NCI-H345 (cell line): ENCODE measurements at regions not wholly inside any gene's neighbourhood (a gene's known extent, or its start where the extent isn't known, plus 50 kb on each side); places are given as distances from the start of the nearest gene placed in this dataset.

Experiments used
- DNase-seq: peaks from one replicate; lab custom pipeline; 2025; lab: John Stamatoyannopoulos, UW

GRCh38 chr21:18460979-18461378 is 57.4 kb upstream of the TMPRSS15 start:
- no peak for DNase-seq

DNA sequence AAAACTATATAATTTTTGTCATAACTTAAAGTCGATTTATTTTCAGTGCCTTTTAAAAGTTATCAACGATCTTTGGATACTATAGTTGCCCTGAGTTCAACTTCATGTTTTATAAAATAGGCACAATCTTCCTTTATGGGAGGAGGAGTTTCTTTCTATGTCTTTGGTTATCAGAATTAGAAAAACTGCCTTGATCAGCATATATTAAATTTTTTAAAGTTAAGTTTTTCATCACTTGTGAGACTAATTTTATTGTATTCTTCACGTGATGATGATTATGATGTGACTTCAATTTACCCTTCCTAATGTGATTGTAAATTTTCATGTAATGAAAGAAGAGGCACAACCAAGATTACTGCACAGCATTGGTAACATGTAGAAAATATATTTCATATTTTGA is 58.2 kb upstream of the TMPRSS15 start:
- no peak for DNase-seq

GRCh38 chr21:18467715-18468114 is 64.1 kb upstream of the TMPRSS15 start:
- no peak for DNase-seq

GRCh38 chr21:18468790-18469189 is 65.2 kb upstream of the TMPRSS15 start:
- DNase-seq, result no peak

DNA sequence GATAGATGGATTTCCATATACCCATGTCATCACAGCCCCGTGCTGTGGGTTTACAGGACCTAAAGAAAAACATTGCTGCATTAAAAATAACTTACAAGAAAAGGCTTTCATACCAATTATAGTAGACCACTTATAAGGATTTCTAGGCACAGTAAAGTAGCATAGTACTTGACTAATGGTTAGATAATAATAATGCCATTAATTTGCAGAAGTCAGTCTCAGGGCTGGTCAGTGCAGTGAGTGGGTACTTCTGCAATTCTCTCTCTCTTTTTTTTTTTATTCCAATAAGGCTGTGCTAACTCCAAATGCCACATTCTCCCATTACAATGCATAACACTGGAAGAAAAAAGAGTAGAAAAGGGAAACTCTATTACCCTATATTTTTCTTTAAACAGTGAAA is 73.1 kb upstream of the TMPRSS15 start:
- DNase-seq, result no peak

- no peak for DNase-seq
Observed at GRCh38 chr21:18477043-18477442, 73.5 kb upstream of the TMPRSS15 start.

- DNase-seq, result no peak
Observed at GRCh38 chr21:18478513-18478912, 74.9 kb upstream of the TMPRSS15 start.

DNA sequence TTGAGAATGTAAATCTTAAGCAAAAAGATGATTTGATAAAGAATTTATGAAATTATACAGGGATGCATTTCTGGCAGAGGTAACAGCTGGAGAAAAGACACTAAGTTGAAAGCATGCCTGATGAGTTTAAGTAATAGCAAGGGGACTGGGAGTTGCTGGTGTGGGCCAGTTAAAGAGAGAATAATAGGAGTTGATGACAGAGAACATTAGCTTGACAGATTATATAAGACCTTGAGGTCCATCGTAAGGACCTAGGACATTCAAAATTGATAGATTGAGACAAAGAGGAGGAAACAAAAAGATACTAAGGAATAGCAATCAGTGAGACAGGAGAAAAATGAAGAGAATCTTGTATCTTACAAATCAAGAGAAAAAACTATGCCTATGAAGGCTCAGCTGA is 84.7 kb upstream of the TMPRSS15 start:
- DNase-seq, result no peak

- no peak for DNase-seq
Observed at GRCh38 chr21:18493422-18493821, 89.8 kb upstream of the TMPRSS15 start.

GRCh38 chr21:18495523-18495922 is 91.9 kb upstream of the TMPRSS15 start:
- no peak for DNase-seq

DNA sequence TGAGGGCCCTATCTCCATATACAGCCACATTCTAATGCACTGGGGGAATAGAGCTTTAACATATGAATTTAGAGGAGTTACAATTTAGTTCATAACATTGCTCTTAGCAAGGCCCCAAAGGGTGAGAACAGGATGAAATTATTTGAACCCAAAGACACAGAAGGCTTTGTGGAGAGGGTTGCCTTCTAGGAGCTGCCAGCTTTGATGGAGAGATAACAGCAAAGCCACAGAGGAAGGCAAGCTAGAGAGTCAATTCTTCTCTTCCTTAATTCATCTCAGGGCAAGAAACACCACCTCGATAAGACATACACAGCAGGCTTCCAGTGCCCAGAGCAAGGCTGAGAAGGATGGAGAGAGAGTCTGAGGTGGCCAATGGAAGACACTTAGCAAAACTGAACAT is 94.8 kb upstream of the TMPRSS15 start:
- no peak for DNase-seq

DNA sequence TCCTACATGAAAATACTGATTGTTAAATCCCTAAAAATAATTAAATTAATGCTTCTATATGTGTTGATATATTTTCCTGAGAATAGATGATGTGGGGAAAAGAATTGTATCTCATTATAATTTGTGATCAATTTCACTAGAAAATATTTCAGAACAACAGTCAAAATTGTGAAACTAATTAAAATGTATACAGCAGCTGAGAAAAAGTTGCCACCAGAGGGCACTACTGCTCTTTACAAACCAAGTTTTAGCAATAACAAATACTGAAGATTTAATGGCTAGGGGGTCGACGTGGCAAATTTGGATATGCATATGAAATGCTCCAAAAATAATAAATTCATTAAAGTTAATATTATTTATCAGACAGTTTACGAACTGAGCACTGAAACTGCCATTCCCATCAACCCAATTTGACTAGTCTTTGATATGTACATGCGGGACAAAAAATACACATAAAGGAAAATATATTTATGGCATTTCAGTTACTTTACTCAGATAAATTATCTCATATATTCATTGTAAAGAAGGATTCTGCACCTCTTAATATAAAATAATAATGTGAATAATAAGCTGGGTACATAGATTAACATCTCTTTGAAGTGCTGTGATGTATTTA is 96.3 kb upstream of the TMPRSS15 start:
- DNase-seq, result peak; percentile 66

GRCh38 chr21:18518054-18518481 is 114.5 kb upstream of the TMPRSS15 start:
- DNase-seq, result no peak

DNA sequence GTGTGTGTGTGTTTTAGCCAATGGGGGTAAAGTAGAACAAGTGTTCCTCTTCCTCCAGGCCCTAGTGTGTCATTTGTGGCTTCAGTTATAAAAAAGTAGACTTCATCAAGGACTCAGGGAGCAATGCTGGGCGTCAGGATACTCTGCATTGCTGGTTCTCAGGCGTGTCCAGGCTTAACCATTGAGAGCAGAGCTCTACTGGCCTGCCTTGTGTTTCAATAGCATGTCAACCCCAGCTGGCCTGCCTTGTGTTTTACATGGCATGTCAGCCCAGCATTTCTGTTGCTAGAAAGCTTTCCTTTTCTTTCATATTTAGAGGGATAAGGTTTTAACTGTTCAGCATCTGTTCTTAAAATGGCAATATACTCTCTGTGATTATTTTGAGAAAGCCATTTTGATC is 117.6 kb upstream of the TMPRSS15 start:
- DNase-seq, result no peak

DNA sequence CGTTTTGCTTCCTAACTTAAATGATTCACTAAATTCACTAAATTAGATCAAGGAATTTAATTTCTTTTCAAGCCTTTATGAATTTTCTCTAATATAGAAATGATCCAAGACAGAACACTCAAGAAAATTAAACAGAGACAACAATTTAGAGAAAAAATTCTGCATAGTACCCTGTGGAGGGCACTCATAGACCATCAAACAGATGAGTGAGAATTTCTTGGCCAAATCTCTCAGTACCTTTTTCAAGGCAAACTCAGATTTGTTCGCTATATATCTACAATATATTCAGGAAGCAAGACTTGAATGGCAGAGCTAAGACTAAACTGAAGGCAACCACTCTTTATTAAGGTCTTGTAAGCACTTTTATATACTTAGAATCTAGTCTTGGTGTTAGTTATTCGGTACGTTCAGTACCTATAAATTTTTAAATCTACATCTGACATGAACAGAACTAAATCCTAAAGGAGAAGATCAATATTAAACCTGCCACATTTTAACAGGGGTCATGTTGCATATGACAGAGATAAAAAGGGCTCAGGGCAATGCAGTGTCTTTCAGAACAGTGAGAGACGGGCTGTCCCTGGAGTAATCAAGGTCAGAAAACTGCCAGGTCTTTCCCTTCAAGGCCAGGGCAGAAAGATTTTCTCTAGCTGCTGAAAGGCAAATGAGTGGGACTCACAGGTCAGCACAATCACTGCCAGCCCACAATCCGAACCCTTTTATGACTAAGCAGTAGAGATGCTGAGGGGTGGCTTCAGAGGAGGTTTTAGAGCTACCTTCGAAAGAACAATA is 118.8 kb upstream of the TMPRSS15 start:
- DNase-seq, result peak; percentile 42

GRCh38 chr21:18524097-18524880 is 120.7 kb upstream of the TMPRSS15 start:
- DNase-seq, result no peak

DNA sequence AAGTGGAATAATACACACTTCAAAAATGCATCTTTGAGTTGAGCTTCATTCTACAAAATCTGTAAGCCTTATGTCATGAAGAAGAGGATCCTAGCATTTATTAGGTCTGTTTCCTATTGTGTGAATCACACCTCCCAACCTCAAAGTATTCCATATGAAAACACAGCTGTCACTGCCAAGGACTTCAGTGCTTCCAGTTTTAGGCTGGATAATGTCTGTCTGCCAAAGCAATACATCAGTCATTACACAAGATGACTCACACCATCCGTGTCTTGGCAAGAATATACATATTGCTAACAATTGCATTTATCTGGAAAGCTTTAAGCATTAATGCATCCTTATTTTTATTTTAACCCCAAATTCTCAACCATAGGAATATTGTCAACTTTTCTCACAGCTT is 125.7 kb upstream of the TMPRSS15 start:
- DNase-seq, result peak; percentile 74

GRCh38 chr21:18542081-18542480 is 138.5 kb upstream of the TMPRSS15 start:
- no peak for DNase-seq

DNA sequence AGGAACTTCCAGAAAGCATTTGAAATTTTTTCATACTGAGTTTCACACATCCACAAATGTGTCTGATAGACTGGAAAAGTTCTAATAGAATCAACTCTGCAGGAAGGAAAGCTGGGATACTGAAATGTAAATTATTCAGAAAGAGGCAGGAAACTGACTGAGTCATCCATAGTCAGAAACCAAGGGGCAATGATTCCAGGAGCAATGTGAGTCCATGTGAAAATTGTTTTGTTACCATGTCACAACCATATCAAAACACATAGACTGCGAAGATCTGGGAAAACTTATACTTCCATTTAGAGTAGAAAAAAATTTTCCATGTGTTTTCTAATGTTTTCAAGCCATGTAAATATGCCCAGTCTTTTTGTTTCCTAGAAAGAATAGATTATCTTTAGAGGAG is 142.3 kb upstream of the TMPRSS15 start:
- no peak for DNase-seq

- DNase-seq, result no peak
Observed at GRCh38 chr21:18547347-18547746, 143.8 kb upstream of the TMPRSS15 start.

DNA sequence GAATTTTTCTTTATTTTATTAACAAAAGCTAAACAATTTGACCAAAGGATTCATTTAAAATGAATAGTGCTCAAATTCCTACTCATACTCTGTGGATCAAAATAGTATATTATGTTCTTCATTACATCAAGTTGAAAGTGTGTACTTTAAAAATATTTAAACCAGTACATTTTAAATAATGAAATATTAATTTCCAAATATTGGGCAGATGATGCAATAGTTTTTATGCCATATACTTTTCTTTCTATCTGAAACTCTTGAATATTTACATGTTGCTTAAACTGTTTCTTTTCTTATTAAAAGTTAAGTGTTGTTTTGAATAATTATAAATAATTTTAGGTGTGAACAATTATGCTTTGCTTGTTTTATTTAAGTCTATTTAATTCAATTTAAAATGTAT is 144.7 kb upstream of the TMPRSS15 start:
- no peak for DNase-seq

DNA sequence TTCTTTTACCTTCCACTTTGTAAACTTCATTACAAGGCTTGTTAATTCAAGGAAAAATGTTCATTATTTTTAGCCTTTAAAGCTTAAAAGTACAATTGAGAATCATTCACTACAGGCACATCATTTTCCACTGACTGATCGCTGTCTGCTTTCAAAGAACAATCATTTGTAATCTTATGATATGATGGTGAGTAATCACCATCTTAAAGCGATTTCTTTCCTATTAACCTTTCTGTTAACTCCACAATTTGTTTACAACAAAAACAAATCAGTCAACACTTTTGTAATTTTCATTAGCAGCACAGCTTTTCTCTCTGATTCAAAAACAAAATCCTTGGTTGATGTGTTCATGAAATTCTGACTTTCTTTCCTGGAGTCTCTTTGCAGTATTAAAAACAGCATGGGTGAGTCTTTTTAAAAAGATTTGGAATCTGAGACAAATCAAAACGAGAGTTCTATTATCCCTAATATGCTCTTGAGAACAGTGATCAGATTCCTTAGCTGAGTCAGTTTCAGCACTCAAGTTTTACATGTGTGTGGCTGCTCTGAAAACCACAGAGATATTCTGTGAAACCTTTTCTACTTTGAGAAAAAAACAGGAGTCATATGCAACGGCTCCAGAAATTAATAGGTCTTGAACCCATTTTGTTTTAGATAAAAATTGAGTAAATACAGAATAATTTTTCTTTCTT is 145.8 kb upstream of the TMPRSS15 start:
- no peak for DNase-seq
